Left lobe of liver (tissue), 2 donors: ENCODE measurements at regions not wholly inside any gene's neighbourhood (a gene's known extent, or its start where the extent isn't known, plus 50 kb on each side); places are given as distances from the start of the nearest gene placed in this dataset.
"Not testable (repeated sequence)": the region's sequence is repeated elsewhere in the genome, so short reads cannot be mapped to it uniquely, and the experiment has no call there.

Source experiments
- ATAC-seq: fragments of 200-7000 bp; cut with Tn5 transposase; one replicate; pipeline ENCODE4 v1.9.1; 2020; ENCODE audit warnings: mild to moderate bottlenecking, moderate library complexity
- DNase-seq: peaks from one replicate; pipeline ENCODE4 v3.0.0-alpha.2; 2020; ENCODE audit warnings: low spot score
- donor health status: DM: no; HTN: no; CAD: no; lungs with moderate emphysema.
- donor health status: DM: no; HTN: yes; CAD: no.

- DNase-seq = no peak
- ATAC-seq = no peak
Measured at GRCh38 chr4:83748711-83749110, 212.8 kb downstream of the GPAT3 start.

- ATAC-seq = no peak
- no peak for DNase-seq
Measured at GRCh38 chr4:83738895-83739294, 203.0 kb downstream of the GPAT3 start.

- ATAC-seq (no peak), DNase-seq (no peak)
Measured at GRCh38 chr4:83734576-83734975, 198.7 kb downstream of the GPAT3 start.

GRCh38 chr4:83732114-83732635, 196.3 kb downstream of the GPAT3 start:
- DNase-seq (no peak), ATAC-seq (no peak)

GRCh38 chr4:83731609-83732008, 195.7 kb downstream of the GPAT3 start:
- no peak for DNase-seq
- ATAC-seq = no peak

GRCh38 chr4:83730958-83731357, 195.1 kb downstream of the GPAT3 start:
- not testable (repeated sequence) for ATAC-seq, DNase-seq

- DNase-seq (no peak), ATAC-seq (no peak)
Measured at GRCh38 chr4:83728191-83728590, 192.3 kb downstream of the GPAT3 start.

- ATAC-seq (no peak), DNase-seq (no peak)
Measured at GRCh38 chr4:83725336-83726085, 189.6 kb downstream of the GPAT3 start.

- DNase-seq (no peak), ATAC-seq (no peak)
Measured at GRCh38 chr4:83724485-83725335, 188.8 kb downstream of the GPAT3 start.

- DNase-seq = no peak
- ATAC-seq = no peak
Measured at GRCh38 chr4:83723609-83724008, 187.7 kb downstream of the GPAT3 start.

- no peak for DNase-seq
- no peak for ATAC-seq
Measured at GRCh38 chr4:83722730-83723269, 186.9 kb downstream of the GPAT3 start.

GRCh38 chr4:83716874-83717273, 181.0 kb downstream of the GPAT3 start:
- ATAC-seq (no peak), DNase-seq (no peak)

GRCh38 chr4:83712890-83713289, 177.0 kb downstream of the GPAT3 start:
- no peak for ATAC-seq
- DNase-seq = no peak

- no peak for ATAC-seq
- DNase-seq = no peak
Measured at GRCh38 chr4:83709627-83710026, 173.7 kb downstream of the GPAT3 start.

- no peak for DNase-seq
- ATAC-seq = no peak
Measured at GRCh38 chr4:83708500-83709175, 172.7 kb downstream of the GPAT3 start.

GRCh38 chr4:83704786-83705185, 168.9 kb downstream of the GPAT3 start:
- no peak for DNase-seq
- ATAC-seq = no peak

- no peak for ATAC-seq
- no peak for DNase-seq
Measured at GRCh38 chr4:83703752-83704151, 167.8 kb downstream of the GPAT3 start.

GRCh38 chr4:83701041-83701440, 165.1 kb downstream of the GPAT3 start:
- no peak for DNase-seq
- ATAC-seq = no peak

GRCh38 chr4:83699358-83699757, 163.4 kb downstream of the GPAT3 start:
- DNase-seq = no peak
- no peak for ATAC-seq

- ATAC-seq (no peak), DNase-seq (no peak)
Measured at GRCh38 chr4:83692028-83692427, 156.1 kb downstream of the GPAT3 start.

- DNase-seq = no peak
- no peak for ATAC-seq
Measured at GRCh38 chr4:83686166-83686565, 150.3 kb downstream of the GPAT3 start.
